NCI-H2029 treated with DMSO at 0.1 percent for 48 hours (cell line): ENCODE measurements at regions not wholly inside any gene's neighbourhood (a gene's known extent, or its start where the extent isn't known, plus 50 kb on each side); places are given as distances from the start of the nearest gene placed in this dataset.
"Not testable (repeated sequence)": the region's sequence is repeated elsewhere in the genome, so short reads cannot be mapped to it uniquely, and the experiment has no call there.

Experiments
- DNase-seq: peaks from one replicate; lab custom pipeline; 2025; lab: John Stamatoyannopoulos, UW

GRCh38 chr5:12119657-12120056 lies 215.4 kb upstream of the CTNND2 start:
- DNase-seq, result no peak

GRCh38 chr5:12114075-12114474 lies 209.8 kb upstream of the CTNND2 start:
- DNase-seq, result no peak

GRCh38 chr5:12113062-12113461 lies 208.8 kb upstream of the CTNND2 start:
- no peak for DNase-seq

- DNase-seq, result no peak
Measured at GRCh38 chr5:12111261-12111660, 207.0 kb upstream of the CTNND2 start.

GRCh38 chr5:12110629-12111028 lies 206.4 kb upstream of the CTNND2 start:
- DNase-seq, result no peak

- no peak for DNase-seq
Measured at GRCh38 chr5:12109075-12109688, 204.9 kb upstream of the CTNND2 start.

GRCh38 chr5:12102151-12102550 lies 197.9 kb upstream of the CTNND2 start:
- no peak for DNase-seq

- no peak for DNase-seq
Measured at GRCh38 chr5:12100542-12100941, 196.3 kb upstream of the CTNND2 start.

- DNase-seq, result no peak
Measured at GRCh38 chr5:12099296-12099695, 195.1 kb upstream of the CTNND2 start.

GRCh38 chr5:12095808-12096281 lies 191.6 kb upstream of the CTNND2 start:
- DNase-seq, result no peak

- DNase-seq, result no peak
Measured at GRCh38 chr5:12093586-12093985, 189.3 kb upstream of the CTNND2 start.

GRCh38 chr5:12080761-12081160 lies 176.5 kb upstream of the CTNND2 start:
- no peak for DNase-seq

GRCh38 chr5:12078286-12078685 lies 174.0 kb upstream of the CTNND2 start:
- not testable (repeated sequence) for DNase-seq

GRCh38 chr5:12073426-12073825 lies 169.2 kb upstream of the CTNND2 start:
- no peak for DNase-seq

GRCh38 chr5:12072441-12072840 lies 168.2 kb upstream of the CTNND2 start:
- no peak for DNase-seq

- DNase-seq, result no peak
Measured at GRCh38 chr5:12071455-12071854, 167.2 kb upstream of the CTNND2 start.

- DNase-seq, result peak; percentile 17
Measured at GRCh38 chr5:12023614-12024241, 119.5 kb upstream of the CTNND2 start.

GRCh38 chr5:12022444-12022843 lies 118.2 kb upstream of the CTNND2 start:
- no peak for DNase-seq

GRCh38 chr5:12019306-12019705 lies 115.1 kb upstream of the CTNND2 start:
- DNase-seq, result no peak

GRCh38 chr5:12017007-12017406 lies 112.8 kb upstream of the CTNND2 start:
- no peak for DNase-seq

GRCh38 chr5:12016159-12016746 lies 112.0 kb upstream of the CTNND2 start:
- DNase-seq, result no peak

GRCh38 chr5:12013351-12013750 lies 109.1 kb upstream of the CTNND2 start:
- DNase-seq, result no peak

GRCh38 chr5:12003680-12004079 lies 99.4 kb upstream of the CTNND2 start:
- no peak for DNase-seq

GRCh38 chr5:11998397-11998796 lies 94.2 kb upstream of the CTNND2 start:
- DNase-seq, result no peak
